BLaER1 (cell line): ENCODE measurements at regions not wholly inside any gene's neighbourhood (a gene's known extent, or its start where the extent isn't known, plus 50 kb on each side); places are given as distances from the start of the nearest gene placed in this dataset.

Source experiments
- H3K27ac ChIP-seq: shearing (Covaris generic); formaldehyde crosslinking; 2 replicates; pipeline ENCODE4 v1.8.1; 2022
- H3K27me3 ChIP-seq: shearing (Covaris generic); formaldehyde crosslinking; 2 replicates; pipeline ENCODE4 v1.8.1; 2022
- H3K36me3 ChIP-seq: shearing (Covaris generic); formaldehyde crosslinking; 2 replicates; pipeline ENCODE4 v1.8.1; 2022
- H3K4me1 ChIP-seq: shearing (Covaris generic); formaldehyde crosslinking; 2 replicates; pipeline ENCODE4 v1.8.1; 2022
- H3K4me2 ChIP-seq: shearing (Covaris generic); formaldehyde crosslinking; 2 replicates; pipeline ENCODE4 v1.8.1; 2022
- H3K4me3 ChIP-seq: shearing (Covaris generic); formaldehyde crosslinking; 2 replicates; pipeline ENCODE4 v1.8.1; 2022
- H3K9ac ChIP-seq: shearing (Covaris generic); formaldehyde crosslinking; 2 replicates; pipeline ENCODE4 v1.8.1; 2022
- H3K9me3 ChIP-seq: shearing (Covaris generic); formaldehyde crosslinking; 2 replicates; pipeline ENCODE4 v1.8.1; 2022
- H4K20me1 ChIP-seq: shearing (Covaris generic); formaldehyde crosslinking; 2 replicates; pipeline ENCODE4 v1.8.1; 2022
- Cebpa-rat ChIP-seq: shearing (Covaris generic); IDR thresholded peaks from 2 replicates; pipeline ENCODE4 v1.8.1; 2022

GRCh38 chr2:15744820-15745219, 153.2 kb downstream of the DDX1 start:
- TF ChIP-seq Cebpa-rat = no peak
- H3K27me3 ChIP-seq = no peaks in the 10 kb centered on the region
- no peak overlapping the region for H3K4me3 ChIP-seq
- no peaks in the 10 kb centered on the region for H3K36me3 ChIP-seq
- H4K20me1 ChIP-seq = no peaks in the 10 kb centered on the region
- H3K4me1 ChIP-seq = no peaks in the 10 kb centered on the region
- H3K27ac ChIP-seq = no peak overlapping the region
- H3K4me2 ChIP-seq = no peak overlapping the region
- no peak overlapping the region for H3K9ac ChIP-seq
- H3K9me3 ChIP-seq = no peaks in the 10 kb centered on the region

DNA sequence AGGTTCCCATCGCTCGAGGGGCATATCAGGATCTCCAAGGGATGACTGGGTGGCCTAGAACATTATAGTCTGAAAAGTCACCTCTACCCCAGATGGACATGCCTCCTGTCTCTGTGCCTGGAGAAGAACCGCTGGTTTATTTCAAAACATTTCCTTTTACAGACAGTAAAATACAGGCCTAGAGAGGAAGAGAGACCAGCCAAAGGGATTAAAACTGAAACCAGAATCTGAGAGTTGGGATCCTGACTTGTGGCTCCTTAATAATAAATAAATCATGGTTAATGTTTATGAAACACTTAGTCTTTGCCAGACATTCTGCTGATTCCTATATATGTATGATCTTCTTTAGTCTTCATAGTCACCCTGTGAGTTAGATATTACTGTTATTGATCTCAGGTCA, 153.7 kb downstream of the DDX1 start:
- Histone ChIP-seq H3K27me3 (no peaks in the 10 kb centered on the region), H3K36me3 (no peaks in the 10 kb centered on the region), H3K9ac (no peak overlapping the region), H3K9me3 (no peaks in the 10 kb centered on the region), H3K4me1 (no peaks in the 10 kb centered on the region), H3K4me3 (no peak overlapping the region), H3K4me2 (no peak overlapping the region), H4K20me1 (no peaks in the 10 kb centered on the region), H3K27ac (no peak overlapping the region)
- no peak for TF ChIP-seq Cebpa-rat

DNA sequence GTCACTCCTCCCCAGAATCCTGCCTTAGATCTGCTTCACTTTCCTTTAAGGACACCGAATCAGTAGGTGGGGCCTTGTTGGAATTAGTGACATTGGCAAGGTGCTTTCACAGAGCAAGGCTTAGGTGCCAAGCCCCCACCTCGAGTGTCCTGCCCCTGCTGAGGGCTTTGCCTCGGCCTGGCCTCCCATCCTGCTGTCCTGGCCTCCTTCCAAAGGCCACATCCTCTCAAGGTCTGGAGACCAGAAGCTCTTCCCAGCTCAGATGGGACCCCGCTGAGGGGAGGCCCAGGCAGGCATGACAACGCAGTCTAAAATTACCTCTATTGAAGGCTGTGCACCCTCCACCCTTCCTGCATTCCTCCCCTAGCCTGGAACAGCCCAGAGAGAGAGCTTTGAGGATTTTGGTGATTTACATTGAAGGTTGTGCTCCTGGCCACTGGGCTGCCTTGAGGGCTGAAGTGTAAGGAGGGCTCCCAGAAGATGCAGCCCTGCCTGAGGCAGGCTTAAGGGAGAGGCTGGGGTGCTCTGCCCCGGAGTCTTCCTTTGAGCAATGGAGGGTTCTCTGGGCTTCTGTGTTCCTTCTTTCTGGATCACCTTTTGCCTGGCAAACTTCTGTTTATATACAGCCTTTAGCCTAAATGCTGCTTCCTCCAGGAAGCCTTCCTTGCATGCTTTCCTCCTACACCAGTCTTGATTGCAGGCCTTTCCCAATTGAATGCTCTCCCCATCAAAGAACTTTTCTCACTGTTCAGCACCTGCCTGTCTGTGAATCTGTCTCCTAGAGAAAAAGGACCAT, 154.4 kb downstream of the DDX1 start:
- Histone ChIP-seq H3K4me1 (no peaks in the 10 kb centered on the region), H3K4me3 (no peak overlapping the region), H3K9ac (no peak overlapping the region), H3K4me2 (no peak overlapping the region), H3K27me3 (no peaks in the 10 kb centered on the region), H3K9me3 (no peaks in the 10 kb centered on the region), H3K27ac (no peak overlapping the region), H4K20me1 (no peaks in the 10 kb centered on the region), H3K36me3 (no peaks in the 10 kb centered on the region)
- no peak for TF ChIP-seq Cebpa-rat

DNA sequence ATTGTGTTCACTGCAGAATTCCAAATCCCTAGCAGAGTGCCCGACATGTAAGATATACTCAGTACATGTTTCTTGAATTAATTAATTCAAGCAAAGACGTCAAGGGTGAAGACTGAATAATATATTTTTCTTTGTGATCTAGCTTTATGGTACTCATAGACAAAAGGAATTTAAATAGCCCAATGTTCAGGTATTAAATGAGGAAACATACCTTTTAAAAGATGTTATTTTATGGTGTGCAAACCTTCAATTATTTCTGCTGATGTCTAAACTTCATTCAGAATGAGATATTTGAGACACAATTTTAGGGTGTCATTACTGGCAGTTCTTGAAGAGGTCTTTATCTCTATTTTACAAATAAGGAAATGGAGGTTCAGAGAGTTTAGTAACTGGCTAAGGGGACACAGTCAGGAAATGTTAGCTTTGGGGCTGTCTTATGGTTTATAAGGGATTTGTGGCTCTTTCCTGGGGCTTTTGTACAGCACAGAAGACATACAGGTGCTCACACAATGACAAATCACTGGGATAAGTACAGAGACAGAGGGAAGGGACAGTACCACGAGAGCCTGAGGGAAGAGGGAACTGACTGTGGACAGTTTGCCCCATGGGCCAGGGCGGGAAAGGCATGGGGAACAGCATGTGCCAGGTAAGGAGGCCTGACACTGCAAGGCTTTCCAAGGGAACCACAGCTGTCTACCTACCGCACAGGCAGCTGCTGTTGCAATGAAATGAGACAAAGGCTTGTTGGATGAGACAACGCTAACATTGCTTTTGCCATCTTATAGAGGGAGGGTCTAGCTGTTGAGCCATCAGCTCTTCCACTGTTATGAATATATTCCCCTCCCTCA, 155.3 kb downstream of the DDX1 start:
- Histone ChIP-seq H3K27me3 (no peaks in the 10 kb centered on the region), H3K9me3 (no peaks in the 10 kb centered on the region), H3K36me3 (no peaks in the 10 kb centered on the region), H3K27ac (no peak overlapping the region), H3K4me2 (no peak overlapping the region), H3K4me3 (no peak overlapping the region), H4K20me1 (no peaks in the 10 kb centered on the region), H3K9ac (no peak overlapping the region), H3K4me1 (no peaks in the 10 kb centered on the region)
- TF ChIP-seq Cebpa-rat = no peak

DNA sequence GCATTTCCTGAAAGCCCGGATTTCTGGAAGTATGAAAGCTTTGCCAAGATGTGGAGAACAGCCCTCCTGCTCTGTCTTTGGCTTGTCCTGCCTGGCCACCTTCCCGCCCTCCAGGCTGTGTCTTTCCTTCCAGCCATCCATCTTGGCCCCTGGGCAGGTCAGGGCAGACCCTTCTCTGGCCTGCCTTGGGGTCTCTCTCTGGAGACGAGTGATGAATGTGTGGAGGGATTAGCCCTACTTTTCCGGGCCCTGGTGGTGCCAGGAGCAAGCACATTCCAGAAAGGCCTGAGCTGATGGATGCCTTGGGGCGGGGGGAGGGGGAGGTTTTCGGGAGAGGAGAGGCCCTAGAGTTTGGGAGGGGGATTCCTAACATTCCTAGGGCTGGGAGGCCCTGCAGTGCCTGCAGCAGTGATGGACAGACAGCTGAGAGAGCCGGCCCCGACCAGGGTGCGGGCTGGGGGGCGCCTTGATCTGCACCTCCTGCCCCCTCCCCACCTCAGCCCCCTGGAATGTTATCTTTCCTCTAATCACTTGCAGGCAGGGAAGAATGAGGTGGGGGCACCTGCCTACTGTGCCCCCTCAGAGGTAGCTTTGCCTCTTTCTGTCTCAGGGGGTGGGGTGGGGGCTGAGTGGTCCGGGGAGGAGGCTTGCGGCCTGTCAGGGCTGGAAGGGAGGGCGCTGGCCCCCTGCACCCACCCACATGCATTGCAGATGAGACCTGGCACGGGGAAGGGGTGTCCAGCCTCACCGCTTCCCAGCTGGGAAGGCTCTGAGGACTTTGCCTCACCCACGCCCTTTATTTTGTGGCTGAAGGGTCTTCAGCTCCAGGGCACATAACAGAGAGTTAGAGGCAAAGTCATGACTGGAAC, 156.2 kb downstream of the DDX1 start:
- Histone ChIP-seq H3K4me2 (no peak overlapping the region), H3K27ac (no peak overlapping the region), H3K27me3 (no peaks in the 10 kb centered on the region), H4K20me1 (no peaks in the 10 kb centered on the region), H3K36me3 (no peaks in the 10 kb centered on the region), H3K4me1 (no peaks in the 10 kb centered on the region), H3K9me3 (no peaks in the 10 kb centered on the region), H3K4me3 (no peak overlapping the region), H3K9ac (no peak overlapping the region)
- TF ChIP-seq Cebpa-rat = no peak

GRCh38 chr2:15748736-15749323, 157.2 kb downstream of the DDX1 start:
- no peak overlapping the region for H3K9ac ChIP-seq
- H4K20me1 ChIP-seq = no peaks in the 10 kb centered on the region
- no peaks in the 10 kb centered on the region for H3K36me3 ChIP-seq
- H3K4me1 ChIP-seq = no peaks in the 10 kb centered on the region
- no peak overlapping the region for H3K4me2 ChIP-seq
- TF ChIP-seq Cebpa-rat = no peak
- H3K4me3 ChIP-seq = no peak overlapping the region
- H3K9me3 ChIP-seq = no peaks in the 10 kb centered on the region
- no peak overlapping the region for H3K27ac ChIP-seq
- no peaks in the 10 kb centered on the region for H3K27me3 ChIP-seq

DNA sequence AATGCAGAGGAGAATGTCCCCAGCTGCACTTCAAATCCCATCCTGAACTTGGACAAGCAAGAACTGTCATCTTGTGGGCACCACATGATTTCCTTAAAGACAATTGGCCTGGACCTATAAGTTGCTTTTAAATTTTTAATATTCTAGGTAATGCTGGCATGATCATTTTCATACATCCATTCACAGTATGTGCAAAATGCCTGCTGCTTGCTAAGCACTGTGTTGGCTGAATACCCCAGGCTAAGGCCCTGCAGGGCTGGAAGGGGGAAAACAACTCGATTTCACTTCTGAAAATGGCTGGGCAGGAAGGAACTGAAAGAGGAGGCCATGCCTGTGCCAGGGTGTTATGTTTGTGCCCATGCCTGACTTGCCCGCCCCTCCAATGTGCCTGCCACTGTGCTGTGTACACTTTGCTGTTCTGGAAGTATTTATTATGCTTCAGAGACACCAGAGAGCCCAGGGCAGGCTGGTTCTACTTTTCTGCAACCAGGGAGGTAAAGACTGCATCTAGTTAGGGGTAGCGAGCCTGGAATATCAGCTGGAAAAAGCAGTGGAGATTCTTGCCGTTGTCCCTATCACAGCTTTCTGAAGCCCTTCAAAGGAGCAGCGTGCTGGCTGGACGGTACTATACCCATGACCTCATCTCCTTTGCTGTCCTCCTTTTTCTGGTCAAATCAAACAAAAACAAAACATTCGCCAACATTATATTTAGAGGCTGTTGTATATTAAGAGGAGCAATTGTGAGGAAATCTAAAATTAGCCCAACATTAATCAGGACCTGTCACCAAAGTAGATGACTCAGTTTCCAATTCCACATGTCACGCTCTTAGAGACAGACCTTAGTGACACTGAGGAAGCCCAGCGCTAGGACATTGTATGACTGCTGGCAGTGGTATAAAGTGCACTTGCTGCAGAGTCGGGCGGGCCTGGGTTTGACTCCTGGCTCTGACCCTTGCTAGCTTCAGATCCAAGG, 158.1 kb downstream of the DDX1 start:
- H3K4me3 ChIP-seq = no peak overlapping the region
- H3K4me2 ChIP-seq = no peak overlapping the region
- TF ChIP-seq Cebpa-rat = no peak
- no peaks in the 10 kb centered on the region for H3K36me3 ChIP-seq
- H3K27me3 ChIP-seq = no peaks in the 10 kb centered on the region
- H3K9ac ChIP-seq = no peak overlapping the region
- H4K20me1 ChIP-seq = no peaks in the 10 kb centered on the region
- H3K27ac ChIP-seq = no peak overlapping the region
- no peaks in the 10 kb centered on the region for H3K4me1 ChIP-seq
- no peaks in the 10 kb centered on the region for H3K9me3 ChIP-seq

- no peaks in the 10 kb centered on the region for H3K4me1 ChIP-seq
- no peaks in the 10 kb centered on the region for H3K27me3 ChIP-seq
- no peaks in the 10 kb centered on the region for H3K36me3 ChIP-seq
- no peak overlapping the region for H3K4me2 ChIP-seq
- no peaks in the 10 kb centered on the region for H3K9me3 ChIP-seq
- no peak for TF ChIP-seq Cebpa-rat
- H4K20me1 ChIP-seq = no peaks in the 10 kb centered on the region
- no peak overlapping the region for H3K9ac ChIP-seq
- H3K27ac ChIP-seq = no peak overlapping the region
- H3K4me3 ChIP-seq = no peak overlapping the region
These were observed 158.8 kb downstream of the DDX1 start for GRCh38 chr2:15750433-15750814.
